ENCODE measurements at regions not wholly inside any gene's neighbourhood (a gene's known extent, or its start where the extent isn't known, plus 50 kb on each side); places are given as distances from the start of the nearest gene placed in this dataset.

- no peak for DNase-seq
- Mint-ChIP-seq H3K36me3 (ENCODE audit: low read depth) (no peaks in the 10 kb centered on the region), H3K27me3 (ENCODE audit: low read depth, poor library complexity) (no peaks in the 10 kb centered on the region), H3K4me3 (no peak overlapping the region), H3K9me3 (no peaks in the 10 kb centered on the region), H3K4me1 (no peaks in the 10 kb centered on the region), H3K27ac (no peak overlapping the region)
- TF ChIP-seq CTCF (IDR thresholded peaks at IDR 0.05) = no peak
Observed at GRCh38 chr2:52405980-52406379, 1361.6 kb upstream of the CHAC2 start.

GRCh38 chr2:52404866-52405265 is 1362.7 kb upstream of the CHAC2 start:
- no peaks in the 10 kb centered on the region for H3K36me3 Mint-ChIP-seq (ENCODE audit: low read depth)
- H3K4me3 Mint-ChIP-seq = no peak overlapping the region
- no peak for DNase-seq
- H3K27ac Mint-ChIP-seq = no peak overlapping the region
- H3K9me3 Mint-ChIP-seq = no peaks in the 10 kb centered on the region
- no peaks in the 10 kb centered on the region for H3K4me1 Mint-ChIP-seq
- no peaks in the 10 kb centered on the region for H3K27me3 Mint-ChIP-seq (ENCODE audit: low read depth, poor library complexity)
- no peak for TF ChIP-seq CTCF (IDR thresholded peaks at IDR 0.05)

- DNase-seq = no peak
- H3K27ac Mint-ChIP-seq = no peak overlapping the region
- no peak for TF ChIP-seq CTCF (IDR thresholded peaks at IDR 0.05)
- no peaks in the 10 kb centered on the region for H3K9me3 Mint-ChIP-seq
- H3K4me3 Mint-ChIP-seq = no peak overlapping the region
- H3K36me3 Mint-ChIP-seq (ENCODE audit: low read depth) = no peaks in the 10 kb centered on the region
- no peaks in the 10 kb centered on the region for H3K4me1 Mint-ChIP-seq
- no peaks in the 10 kb centered on the region for H3K27me3 Mint-ChIP-seq (ENCODE audit: low read depth, poor library complexity)
Observed at GRCh38 chr2:52404046-52404445, 1363.6 kb upstream of the CHAC2 start.

- TF ChIP-seq CTCF (IDR thresholded peaks at IDR 0.05) = no peak
- no peaks in the 10 kb centered on the region for H3K4me1 Mint-ChIP-seq
- H3K4me3 Mint-ChIP-seq = no peak overlapping the region
- no peaks in the 10 kb centered on the region for H3K36me3 Mint-ChIP-seq (ENCODE audit: low read depth)
- H3K27me3 Mint-ChIP-seq (ENCODE audit: low read depth, poor library complexity) = no peaks in the 10 kb centered on the region
- no peak overlapping the region for H3K27ac Mint-ChIP-seq
- no peak for DNase-seq
- H3K9me3 Mint-ChIP-seq = no peaks in the 10 kb centered on the region
Observed at GRCh38 chr2:52402128-52402527, 1365.5 kb upstream of the CHAC2 start.

GRCh38 chr2:52396836-52397235 is 1364.9 kb upstream of the NRXN1 start:
- Mint-ChIP-seq H3K27ac (no peak overlapping the region), H3K9me3 (no peaks in the 10 kb centered on the region), H3K36me3 (ENCODE audit: low read depth) (no peaks in the 10 kb centered on the region), H3K27me3 (ENCODE audit: low read depth, poor library complexity) (no peaks in the 10 kb centered on the region), H3K4me3 (no peak overlapping the region), H3K4me1 (no peaks in the 10 kb centered on the region)
- no peak for TF ChIP-seq CTCF (IDR thresholded peaks at IDR 0.05)
- DNase-seq = no peak

- Mint-ChIP-seq H3K9me3 (no peaks in the 10 kb centered on the region), H3K27me3 (ENCODE audit: low read depth, poor library complexity) (no peaks in the 10 kb centered on the region), H3K4me3 (no peak overlapping the region), H3K36me3 (ENCODE audit: low read depth) (no peaks in the 10 kb centered on the region), H3K27ac (no peak overlapping the region), H3K4me1 (no peaks in the 10 kb centered on the region)
- TF ChIP-seq CTCF (IDR thresholded peaks at IDR 0.05) = no peak
- DNase-seq = no peak
Observed at GRCh38 chr2:52395912-52396311, 1364.0 kb upstream of the NRXN1 start.
